ENCODE measurements at regions not wholly inside any gene's neighbourhood (a gene's known extent, or its start where the extent isn't known, plus 50 kb on each side); places are given as distances from the start of the nearest gene placed in this dataset.

- TF ChIP-seq CTCF (IDR thresholded peaks at IDR 0.05), result no peak
- no peak for TF ChIP-seq POLR2A (IDR thresholded peaks at IDR 0.05)
Measured at GRCh38 chr2:145906354-145906753, 1386.4 kb upstream of the ZEB2 start.

Measured in Peyer's patch (tissue), 4 donors.